ENCODE measurements at regions not wholly inside any gene's neighbourhood (a gene's known extent, or its start where the extent isn't known, plus 50 kb on each side); places are given as distances from the start of the nearest gene placed in this dataset.

- no peak for DNase-seq
Measured at GRCh38 chr1:68322837-68323687, 90.7 kb upstream of the WLS start.

GRCh38 chr1:68322096-68322495 lies 89.8 kb upstream of the WLS start:
- DNase-seq (no peak), ATAC-seq (no peak)
- Histone ChIP-seq H3K9me3 (no peaks in the 10 kb centered on the region), H3K4me1 (peaks cover 8% of the 10 kb centered on the region), H3K4me3 (no peak overlapping the region), H3K36me3 (replicated peaks in 1 of 2; ENCODE audit: insufficient read depth in 1 of 2, low read depth in 2 of 2) (no peaks in the 10 kb centered on the region), H3K27me3 (no peaks in the 10 kb centered on the region), H3K27ac (no peak overlapping the region)
- intact Hi-C loops (cut with DNase I): loop anchor here (5.0 kb wide), 1 partner anchor 200 kb away; no protein-coding TSS in a partner anchor
- whole genome bisulfite sequencing, 2 donors: 84 to 85% methylated on average over 4 of the region's 4 CpGs
- TF ChIP-seq CTCF (IDR thresholded peaks at IDR 0.05): no peak

More at GRCh38 chr1:68322837-68323687, 90.7 kb upstream of the WLS start:
- no peaks in the 10 kb centered on the region for H3K27me3 ChIP-seq
- H3K27ac ChIP-seq: peak overlapping the region in 1 of 4 donors; percentile 21
- no peak for ATAC-seq
- H3K36me3 ChIP-seq (replicated peaks in 1 of 2; ENCODE audit: insufficient read depth in 1 of 2, low read depth in 2 of 2): no peaks in the 10 kb centered on the region
- no peak overlapping the region for H3K4me3 ChIP-seq
- intact Hi-C loops (cut with DNase I): loop anchor here (5.0 kb wide), 1 partner anchor 201 kb away; no protein-coding TSS in a partner anchor
- peaks cover 8% of the 10 kb centered on the region for H3K4me1 ChIP-seq
- TF ChIP-seq CTCF (IDR thresholded peaks at IDR 0.05): no peak
- TF ChIP-seq POLR2A (IDR thresholded peaks at IDR 0.05): no peak
- 61 to 62% methylated on average over 15 of the region's 15 CpGs for WGBS, 2 donors
- no peaks in the 10 kb centered on the region for H3K9me3 ChIP-seq

GRCh38 chr1:68321084-68321685 lies 88.9 kb upstream of the WLS start:
- ATAC-seq (peak; percentile 100), DNase-seq (peak; percentile 87 to 92 (median 89))
- H3K4me1 ChIP-seq: peaks cover 8% of the 10 kb centered on the region
- no peaks in the 10 kb centered on the region for H3K36me3 ChIP-seq (replicated peaks in 1 of 2; ENCODE audit: insufficient read depth in 1 of 2, low read depth in 2 of 2)
- H3K27ac ChIP-seq: peak overlapping the region in 1 of 4 donors; percentile 52
- WGBS, 2 donors: 6 to 11% methylated on average over 6 of the region's 6 CpGs
- H3K9me3 ChIP-seq: no peaks in the 10 kb centered on the region
- TF ChIP-seq POLR2A (IDR thresholded peaks at IDR 0.05): no peak
- peak; percentile 59 to 93 (median 87) for TF ChIP-seq CTCF (IDR thresholded peaks at IDR 0.05)
- H3K4me3 ChIP-seq: no peak overlapping the region
- intact Hi-C loops (cut with DNase I): loop anchor here (5.0 kb wide), 1 partner anchor 199 kb away; no protein-coding TSS in a partner anchor
- H3K27me3 ChIP-seq: no peaks in the 10 kb centered on the region

GRCh38 chr1:68320349-68320748 lies 88.0 kb upstream of the WLS start:
- Histone ChIP-seq H3K27ac (no peak overlapping the region), H3K9me3 (no peaks in the 10 kb centered on the region), H3K4me1 (peaks cover 8% of the 10 kb centered on the region), H3K27me3 (no peaks in the 10 kb centered on the region), H3K4me3 (no peak overlapping the region), H3K36me3 (replicated peaks in 1 of 2; ENCODE audit: insufficient read depth in 1 of 2, low read depth in 2 of 2) (no peaks in the 10 kb centered on the region)
- no peak for DNase-seq
- 60 to 61% methylated on average over 4 of the region's 4 CpGs for WGBS, 2 donors
- intact Hi-C loops (cut with DNase I): loop anchor here (5.0 kb wide), 1 partner anchor 198 kb away; no protein-coding TSS in a partner anchor
- ATAC-seq: no peak
- TF ChIP-seq CTCF (IDR thresholded peaks at IDR 0.05) (no peak), POLR2A (IDR thresholded peaks at IDR 0.05) (no peak)
